Body of pancreas (tissue), 4 donors: ENCODE measurements at regions not wholly inside any gene's neighbourhood (a gene's known extent, or its start where the extent isn't known, plus 50 kb on each side); places are given as distances from the start of the nearest gene placed in this dataset.

Experiments
- ATAC-seq: fragments of 150-250 bp; one replicate; pipeline ENCODE4 v1.9.1; 2016
- DNase-seq, 4 donors: peaks; one replicate each; pipeline ENCODE4 v3.0.0-alpha.2; 2019
- H3K27ac ChIP-seq, 4 donors: fragments of 200-600 bp; sonication (generic); 1 replicate in 3 of 4; 2 replicates in 1 of 4; pipeline versions ENCODE4 v1.5.1 to v1.6.1; 2016 to 2019; ENCODE audit warnings: mild to moderate bottlenecking in 1 of 4, mixed read lengths in 1 of 4, moderate library complexity in 1 of 4
- H3K27me3 ChIP-seq, 2 donors: fragments of 200-600 bp; sonication (generic); one replicate each; pipeline ENCODE4 v1.6.0; 2016; ENCODE audit warnings: mild to moderate bottlenecking in 1 of 2
- H3K36me3 ChIP-seq, 2 donors: fragments of 200-600 bp; sonication (generic); replicated peaks in 1 of 2; 2 replicates each; pipeline ENCODE4 v1.5.1; 2016; ENCODE audit warnings: low read depth in 2 of 2; ENCODE audit not compliant: insufficient read depth in 1 of 2
- H3K4me1 ChIP-seq: fragments of 200-600 bp; sonication (generic); one replicate; pipeline ENCODE4 v1.6.0; 2016
- H3K4me3 ChIP-seq, 2 donors: fragments of 200-600 bp; sonication (generic); 1 replicate in 1 of 2; 2 replicates in 1 of 2; pipeline ENCODE4 v1.5.1; 2016 to 2019
- H3K9me3 ChIP-seq, 3 donors: fragments of 200-600 bp; sonication (generic); 1 replicate in 2 of 3; 2 replicates in 1 of 3; pipeline ENCODE4 v1.5.1; 2016
- CTCF ChIP-seq, 7 experiments: fragments of 450-650 bp in 4 of 7; fragments of 200-600 bp in 3 of 7; sonication (generic) in 3 of 7; IDR thresholded peaks; one replicate each; pipeline ENCODE4 v1.5.1; 2016 to 2019; ENCODE audit warnings: antibody characterized with exemption in 7 of 7
- POLR2A ChIP-seq, 3 donors: fragments of 450-650 bp; IDR thresholded peaks; one replicate each; pipeline ENCODE4 v1.6.1; 2016; ENCODE audit warnings: antibody characterized with exemption in 3 of 3, mild to moderate bottlenecking in 2 of 3
- WGBS, 2 donors: methylation state at CpG; one replicate each; pipeline ENCODE4 v1.1.5; 2017; 5-methylcytosine and 5-hydroxymethylcytosine counted together
- intact Hi-C: fragments of 100-400 bp; cut with DNase I; formaldehyde crosslinking; loops from one replicate; pipeline ENCODE4 v1.15.1; 2023

- ATAC-seq (no peak), DNase-seq (no peak)
- H3K36me3 ChIP-seq, result no peaks in the 10 kb centered on the region
- intact Hi-C loops, result no loop called here
- TF ChIP-seq POLR2A (IDR thresholded peaks at IDR 0.05), result no peak
- no peak for TF ChIP-seq CTCF (IDR thresholded peaks at IDR 0.05)
- no peaks in the 10 kb centered on the region for H3K9me3 ChIP-seq
- no peak overlapping the region for H3K27ac ChIP-seq
- 89 to 90% methylated on average over 3 of the region's 3 CpGs for WGBS, 2 donors
- H3K4me3 ChIP-seq, result no peak overlapping the region
- H3K4me1 ChIP-seq, result no peaks in the 10 kb centered on the region
- H3K27me3 ChIP-seq, result no peaks in the 10 kb centered on the region
Measured at GRCh38 chr5:56684159-56684558, 131.2 kb upstream of the MAP3K1 start.

GRCh38 chr5:56683733-56684132 lies 131.6 kb upstream of the MAP3K1 start:
- Histone ChIP-seq H3K36me3 (no peaks in the 10 kb centered on the region), H3K9me3 (no peaks in the 10 kb centered on the region), H3K4me1 (no peaks in the 10 kb centered on the region), H3K4me3 (no peak overlapping the region), H3K27ac (no peak overlapping the region), H3K27me3 (no peaks in the 10 kb centered on the region)
- no peak for TF ChIP-seq POLR2A (IDR thresholded peaks at IDR 0.05)
- TF ChIP-seq CTCF (IDR thresholded peaks at IDR 0.05), result no peak
- intact Hi-C loops, result no loop called here
- WGBS, 2 donors, result 91 to 100% methylated on average over 2 of the region's 2 CpGs
- no peak for DNase-seq
- no peak for ATAC-seq

- no peak overlapping the region for H3K4me3 ChIP-seq
- no peak for TF ChIP-seq POLR2A (IDR thresholded peaks at IDR 0.05)
- TF ChIP-seq CTCF (IDR thresholded peaks at IDR 0.05), result no peak
- no peak overlapping the region for H3K27ac ChIP-seq
- no peaks in the 10 kb centered on the region for H3K27me3 ChIP-seq
- H3K4me1 ChIP-seq, result no peaks in the 10 kb centered on the region
- WGBS, 2 donors, result 73 to 96% methylated on average over 1 of the region's 1 CpG
- intact Hi-C loops, result no loop called here
- no peaks in the 10 kb centered on the region for H3K36me3 ChIP-seq
- no peak for ATAC-seq
- DNase-seq, result no peak
- H3K9me3 ChIP-seq, result no peaks in the 10 kb centered on the region
Measured at GRCh38 chr5:56683281-56683680, 132.1 kb upstream of the MAP3K1 start.

GRCh38 chr5:56681346-56681745 lies 134.0 kb upstream of the MAP3K1 start:
- no peak for DNase-seq
- intact Hi-C loops, result no loop called here
- H3K9me3 ChIP-seq, result no peaks in the 10 kb centered on the region
- ATAC-seq, result no peak
- H3K27me3 ChIP-seq, result no peaks in the 10 kb centered on the region
- H3K36me3 ChIP-seq, result no peaks in the 10 kb centered on the region
- WGBS, 2 donors, result 87 to 92% methylated on average over 1 of the region's 1 CpG
- TF ChIP-seq CTCF (IDR thresholded peaks at IDR 0.05), result no peak
- TF ChIP-seq POLR2A (IDR thresholded peaks at IDR 0.05), result no peak
- H3K27ac ChIP-seq, result no peak overlapping the region
- H3K4me3 ChIP-seq, result no peak overlapping the region
- H3K4me1 ChIP-seq, result no peaks in the 10 kb centered on the region

- ATAC-seq, result no peak
- WGBS, 2 donors, result 91 to 92% methylated on average over 2 of the region's 2 CpGs
- DNase-seq, result no peak
- Histone ChIP-seq H3K4me3 (no peak overlapping the region), H3K9me3 (no peaks in the 10 kb centered on the region), H3K4me1 (no peaks in the 10 kb centered on the region), H3K36me3 (no peaks in the 10 kb centered on the region), H3K27me3 (no peaks in the 10 kb centered on the region), H3K27ac (no peak overlapping the region)
- TF ChIP-seq CTCF (IDR thresholded peaks at IDR 0.05), result no peak
- no peak for TF ChIP-seq POLR2A (IDR thresholded peaks at IDR 0.05)
- intact Hi-C loops, result no loop called here
Measured at GRCh38 chr5:56680731-56681130, 134.6 kb upstream of the MAP3K1 start.
